ENCODE measurements at regions not wholly inside any gene's neighbourhood (a gene's known extent, or its start where the extent isn't known, plus 50 kb on each side); places are given as distances from the start of the nearest gene placed in this dataset.
"Not testable (repeated sequence)": the region's sequence is repeated elsewhere in the genome, so short reads cannot be mapped to it uniquely, and the experiment has no call there.

DNA sequence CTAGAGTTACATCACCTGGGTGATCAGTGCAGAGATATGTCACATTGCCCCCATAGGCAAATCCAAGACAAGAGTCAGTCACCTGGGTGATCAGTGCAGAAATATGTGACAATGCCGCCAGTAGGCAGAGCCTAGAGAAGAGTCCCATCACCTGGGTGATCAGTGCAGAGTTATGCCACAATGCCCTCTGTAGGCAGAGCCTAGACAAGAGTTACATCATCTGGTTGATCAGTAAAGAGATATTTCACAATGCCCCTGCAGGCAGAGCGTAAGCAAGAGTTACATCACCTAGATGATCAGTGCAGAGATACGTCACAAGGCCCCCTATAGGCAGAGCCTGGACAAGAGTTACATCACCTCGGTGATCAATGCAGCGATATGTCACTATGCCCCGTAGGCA is 63.3 kb upstream of the FRG2B start:
- peak in 1 of 5 donors; percentile 43 for DNase-seq
- not testable (repeated sequence) for H3K36me3 Mint-ChIP-seq

GRCh38 chr10:133688441-133688912 is 61.9 kb upstream of the FRG2B start:
- CTCF ChIA-PET (ENCODE audit: partially characterized antibody); intact Hi-C loops (cut with micrococcal nuclease); DNase-seq; H3K27me3 Mint-ChIP-seq; H3K9me3 Mint-ChIP-seq; POLR2A ChIA-PET (ENCODE audit: partially characterized antibody); H3K36me3 Mint-ChIP-seq; H3K4me1 Mint-ChIP-seq; H3K4me3 Mint-ChIP-seq; H3K36me3 ChIP-seq (ENCODE audit: insufficient read depth, low read length); H3K9me3 ChIP-seq (ENCODE audit: control insufficient read depth in 1 of 2, low read length in 2 of 2); H3K27ac Mint-ChIP-seq; H3K4me1 ChIP-seq (ENCODE audit: insufficient read depth, low read length); H3K27ac ChIP-seq (ENCODE audit: low read depth, low read length); H3K4me3 ChIP-seq (ENCODE audit: low read length in 2 of 2); H3K27me3 ChIP-seq (ENCODE audit: insufficient read depth, low read length): not testable (repeated sequence)

More for the DNA sequence above, 63.3 kb upstream of the FRG2B start:
- H3K4me3 ChIP-seq (ENCODE audit: low read length in 2 of 2); H3K4me1 ChIP-seq (ENCODE audit: insufficient read depth, low read length); H3K36me3 ChIP-seq (ENCODE audit: insufficient read depth, low read length); POLR2A ChIA-PET (ENCODE audit: partially characterized antibody); CTCF ChIA-PET (ENCODE audit: partially characterized antibody); H3K4me3 Mint-ChIP-seq; H3K9me3 ChIP-seq (ENCODE audit: control insufficient read depth in 1 of 2, low read length in 2 of 2); H3K27me3 ChIP-seq (ENCODE audit: insufficient read depth, low read length); intact Hi-C loops (cut with micrococcal nuclease); H3K27ac Mint-ChIP-seq; H3K9me3 Mint-ChIP-seq; H3K4me1 Mint-ChIP-seq; H3K27me3 Mint-ChIP-seq; H3K27ac ChIP-seq (ENCODE audit: low read depth, low read length): not testable (repeated sequence)

GRCh38 chr10:133687689-133688440 is 61.3 kb upstream of the FRG2B start:
- H3K4me3 ChIP-seq (ENCODE audit: low read length in 2 of 2); CTCF ChIA-PET (ENCODE audit: partially characterized antibody); H3K36me3 ChIP-seq (ENCODE audit: insufficient read depth, low read length); H3K36me3 Mint-ChIP-seq; H3K4me1 ChIP-seq (ENCODE audit: insufficient read depth, low read length); H3K27me3 Mint-ChIP-seq; H3K4me1 Mint-ChIP-seq; DNase-seq; H3K4me3 Mint-ChIP-seq; H3K27ac ChIP-seq (ENCODE audit: low read depth, low read length); H3K9me3 Mint-ChIP-seq; intact Hi-C loops (cut with micrococcal nuclease); POLR2A ChIA-PET (ENCODE audit: partially characterized antibody); H3K27me3 ChIP-seq (ENCODE audit: insufficient read depth, low read length); H3K9me3 ChIP-seq (ENCODE audit: control insufficient read depth in 1 of 2, low read length in 2 of 2); H3K27ac Mint-ChIP-seq: not testable (repeated sequence)

DNA sequence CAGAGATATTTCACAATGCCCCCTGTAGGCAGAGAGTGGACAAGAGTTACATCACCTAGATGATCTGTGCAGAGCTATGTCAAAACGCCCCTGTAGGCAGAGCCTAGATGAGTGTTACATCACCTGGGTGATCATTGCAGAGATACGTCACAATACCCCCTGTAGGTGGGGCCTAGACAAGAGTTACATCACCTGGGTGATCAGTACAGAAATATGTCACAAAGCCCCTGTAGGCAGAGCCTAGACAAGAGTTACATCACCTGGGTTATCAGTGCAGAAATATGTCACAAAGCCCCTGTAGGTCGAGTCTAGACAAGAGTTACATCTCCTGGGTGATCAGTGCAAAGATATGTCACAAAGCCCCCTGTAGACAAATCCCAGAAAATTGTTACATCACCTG is 60.4 kb upstream of the FRG2B start:
- CTCF ChIA-PET (ENCODE audit: partially characterized antibody); H3K27ac ChIP-seq (ENCODE audit: low read depth, low read length); H3K27me3 Mint-ChIP-seq; H3K4me3 ChIP-seq (ENCODE audit: low read length in 2 of 2); H3K36me3 ChIP-seq (ENCODE audit: insufficient read depth, low read length); H3K27ac Mint-ChIP-seq; H3K27me3 ChIP-seq (ENCODE audit: insufficient read depth, low read length); DNase-seq; H3K9me3 ChIP-seq (ENCODE audit: control insufficient read depth in 1 of 2, low read length in 2 of 2); intact Hi-C loops (cut with micrococcal nuclease); H3K9me3 Mint-ChIP-seq; H3K4me1 Mint-ChIP-seq; POLR2A ChIA-PET (ENCODE audit: partially characterized antibody); H3K36me3 Mint-ChIP-seq; H3K4me1 ChIP-seq (ENCODE audit: insufficient read depth, low read length); H3K4me3 Mint-ChIP-seq: not testable (repeated sequence)

Data from CD4-positive, alpha-beta memory T cell (primary cell).